ENCODE measurements at regions not wholly inside any gene's neighbourhood (a gene's known extent, or its start where the extent isn't known, plus 50 kb on each side); places are given as distances from the start of the nearest gene placed in this dataset.

GRCh38 chr6:101294676-101295075 is 98.8 kb upstream of the GRIK2 start:
- DNase-seq (ENCODE audit: low spot score) = no peak

DNA sequence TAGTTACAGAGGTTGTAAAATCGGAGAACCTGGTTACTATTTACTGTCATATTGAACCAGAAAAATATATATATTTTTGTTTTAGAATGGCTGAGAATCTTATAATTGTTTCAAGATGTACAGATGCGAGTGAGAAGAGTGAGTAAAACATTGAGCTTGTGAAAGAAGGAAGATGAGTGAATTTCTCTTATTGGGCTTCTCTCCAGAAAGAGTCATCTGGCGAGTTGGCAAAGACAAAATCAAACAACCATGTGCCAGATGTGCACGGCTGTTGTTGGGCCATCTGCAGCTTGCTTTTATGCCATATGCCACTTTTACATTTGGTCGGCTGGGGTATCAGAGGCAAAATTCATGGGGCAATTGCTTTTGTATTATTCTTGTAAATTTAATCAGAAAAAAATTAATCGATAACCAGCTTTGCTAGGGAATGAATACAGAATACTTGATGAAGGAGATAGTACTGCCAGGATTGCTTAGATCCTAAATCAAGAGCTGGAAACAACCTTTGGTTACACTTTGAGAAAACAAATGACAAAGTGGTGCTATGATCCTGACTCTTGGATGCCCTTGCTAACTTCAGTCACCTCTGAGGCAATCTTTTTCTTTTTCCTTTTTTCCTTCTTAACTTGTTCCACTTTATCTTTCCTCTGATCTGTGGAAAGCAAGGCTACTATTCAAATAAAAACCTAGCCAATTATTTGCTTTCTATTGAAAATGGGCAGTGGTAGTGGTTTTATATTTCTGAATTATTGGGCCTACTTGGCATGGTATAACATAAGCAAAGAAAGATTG is 97.1 kb upstream of the GRIK2 start:
- no peak for DNase-seq (ENCODE audit: low spot score)

DNA sequence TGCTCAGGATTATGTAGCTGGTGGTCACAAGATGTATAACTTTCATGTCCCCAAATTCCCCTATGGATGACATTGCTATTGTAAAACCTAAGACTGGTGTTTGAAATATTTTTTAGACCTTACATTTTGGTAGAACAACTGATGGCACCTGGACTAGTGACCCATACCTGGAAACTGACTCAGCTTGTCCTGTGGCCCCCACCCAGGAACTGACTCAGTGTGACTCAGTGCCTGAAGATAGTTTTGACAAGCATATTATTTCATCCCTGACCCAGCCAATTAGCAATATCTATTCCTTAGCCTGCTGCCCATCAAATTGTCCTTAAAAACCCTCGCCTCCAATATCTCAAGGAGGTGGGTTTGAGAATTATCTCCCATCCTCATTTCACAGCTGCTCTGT is 90.9 kb upstream of the GRIK2 start:
- no peak for DNase-seq (ENCODE audit: low spot score)

GRCh38 chr6:101303495-101303894 is 90.0 kb upstream of the GRIK2 start:
- no peak for DNase-seq (ENCODE audit: low spot score)

- DNase-seq (ENCODE audit: low spot score) = no peak
Observed at GRCh38 chr6:101312652-101313051, 80.9 kb upstream of the GRIK2 start.

- DNase-seq (ENCODE audit: low spot score) = no peak
Observed at GRCh38 chr6:101322921-101323320, 70.6 kb upstream of the GRIK2 start.

DNA sequence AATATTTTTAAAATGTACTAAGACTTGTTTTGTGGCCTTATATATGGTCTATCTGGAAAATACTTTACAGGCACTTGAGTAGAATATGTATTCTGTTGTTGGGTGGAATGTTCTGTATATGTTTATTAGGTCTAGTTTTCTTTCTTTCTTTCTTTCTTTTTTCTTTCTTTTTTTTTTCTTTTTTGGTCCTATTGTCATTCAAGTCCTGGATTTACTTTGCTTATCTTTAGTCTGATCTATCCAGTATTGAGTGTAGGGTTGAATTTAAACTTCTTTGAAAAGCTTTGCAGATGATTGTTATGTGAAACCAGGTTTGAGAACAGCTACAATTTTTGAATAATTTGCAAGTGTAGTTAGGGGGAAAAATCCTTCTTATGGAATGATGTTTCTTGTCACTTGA is 67.1 kb upstream of the GRIK2 start:
- DNase-seq (ENCODE audit: low spot score) = no peak

- DNase-seq (ENCODE audit: low spot score) = no peak
Observed at GRCh38 chr6:101341926-101342325, 51.6 kb upstream of the GRIK2 start.
